Myocyte (in vitro differentiated cells): ENCODE measurements at regions not wholly inside any gene's neighbourhood (a gene's known extent, or its start where the extent isn't known, plus 50 kb on each side); places are given as distances from the start of the nearest gene placed in this dataset.
"Not testable (repeated sequence)": the region's sequence is repeated elsewhere in the genome, so short reads cannot be mapped to it uniquely, and the experiment has no call there.

Source experiments
- DNase-seq: peaks from one replicate; pipeline ENCODE4 v3.0.0-alpha.2; 2012; ENCODE audit warnings: low read depth

DNA sequence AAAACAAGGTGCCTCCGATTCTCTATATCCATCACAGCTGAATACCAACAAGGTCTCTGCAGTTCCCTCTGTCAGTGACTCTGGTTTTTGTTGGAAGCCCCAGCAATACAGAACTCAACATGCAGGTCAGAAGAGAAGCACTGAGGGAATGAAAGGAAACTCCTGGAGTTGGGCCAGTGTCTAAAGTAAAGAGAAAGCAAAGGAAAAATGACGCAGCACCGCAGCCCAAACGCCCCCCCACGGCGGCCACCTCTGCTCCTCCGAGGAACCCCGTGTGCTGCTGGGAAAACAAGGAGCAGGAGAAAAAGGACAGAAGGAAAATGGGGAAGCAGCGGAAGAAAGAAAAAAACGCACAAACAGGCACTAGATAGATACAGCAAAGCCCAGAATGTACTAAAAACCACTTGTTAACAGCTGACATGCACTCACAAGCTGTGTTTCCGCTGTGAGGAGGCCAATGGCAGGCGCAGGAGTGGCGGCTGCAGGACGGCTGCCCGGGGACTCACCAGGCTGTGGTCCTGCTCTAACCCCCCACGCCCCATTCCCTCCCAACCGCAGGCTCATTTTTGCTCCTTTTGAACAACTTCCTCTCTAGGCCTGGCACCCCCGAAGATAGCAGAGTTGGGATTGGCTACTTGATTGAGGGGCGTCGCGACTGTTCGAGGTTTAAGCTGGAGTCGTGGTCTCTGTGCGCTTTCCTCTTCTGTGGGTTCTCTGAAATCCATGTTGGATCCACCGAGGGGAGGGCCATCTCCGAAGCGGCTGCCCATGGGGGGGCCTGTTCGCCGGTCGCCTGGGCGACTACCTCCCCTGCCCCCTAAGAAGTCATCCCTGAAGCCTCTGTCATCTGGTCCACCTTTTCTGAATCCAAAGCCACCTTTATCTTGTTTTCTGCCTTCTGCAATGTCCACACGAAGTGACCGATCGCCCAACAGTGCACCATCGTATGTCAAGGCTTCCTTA, 204.8 kb downstream of the HIBADH start:
- DNase-seq: not testable (repeated sequence)

DNA sequence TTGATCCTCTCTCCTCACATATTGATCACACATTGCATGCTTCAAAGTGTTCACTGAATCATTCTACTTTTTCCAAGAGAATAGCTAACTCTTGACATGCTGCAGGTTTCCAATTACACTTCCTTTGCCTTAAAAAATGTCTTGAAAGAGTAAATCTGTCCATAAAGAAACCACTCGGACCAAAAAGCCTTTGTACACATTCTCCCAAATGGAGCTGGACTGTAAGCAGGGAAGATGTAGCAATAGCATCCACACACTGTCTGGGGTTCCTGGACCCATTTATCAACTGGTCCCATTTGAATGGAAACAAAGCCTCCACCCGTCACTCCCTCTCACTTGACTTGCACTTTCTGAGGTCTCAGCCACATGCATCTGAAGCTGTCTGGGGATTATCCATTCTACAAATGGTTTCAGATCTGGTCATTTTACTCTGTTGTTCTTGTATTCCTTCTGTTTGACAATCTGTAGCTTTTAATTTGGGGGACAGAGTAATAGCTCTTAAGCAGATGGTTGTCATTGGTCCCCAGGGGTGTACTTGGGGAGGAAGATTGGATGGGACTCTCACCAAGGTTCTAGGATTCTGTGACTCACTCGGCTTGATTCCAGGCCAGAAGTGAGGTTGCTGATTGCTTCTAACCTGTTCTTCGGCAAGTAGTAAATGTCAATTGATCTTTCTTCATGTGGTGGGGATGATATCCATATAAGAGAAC, 203.5 kb downstream of the HIBADH start:
- DNase-seq: no peak

DNA sequence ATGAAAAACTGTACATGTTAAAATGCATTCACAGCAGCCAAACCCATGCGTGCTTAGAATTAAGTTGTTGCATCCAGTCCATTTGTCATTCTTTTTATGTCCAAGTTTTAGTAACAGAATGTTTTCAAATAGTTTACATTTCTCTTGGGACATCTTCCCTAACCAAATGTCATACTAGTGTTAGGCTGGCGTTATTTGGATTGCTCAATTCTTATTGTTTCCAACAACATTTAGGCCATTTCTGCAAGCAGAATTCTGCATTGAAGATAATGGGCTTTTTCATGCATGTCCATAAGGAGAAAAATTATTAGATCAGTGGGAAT, 203.0 kb downstream of the HIBADH start:
- DNase-seq: peak; percentile 17

DNA sequence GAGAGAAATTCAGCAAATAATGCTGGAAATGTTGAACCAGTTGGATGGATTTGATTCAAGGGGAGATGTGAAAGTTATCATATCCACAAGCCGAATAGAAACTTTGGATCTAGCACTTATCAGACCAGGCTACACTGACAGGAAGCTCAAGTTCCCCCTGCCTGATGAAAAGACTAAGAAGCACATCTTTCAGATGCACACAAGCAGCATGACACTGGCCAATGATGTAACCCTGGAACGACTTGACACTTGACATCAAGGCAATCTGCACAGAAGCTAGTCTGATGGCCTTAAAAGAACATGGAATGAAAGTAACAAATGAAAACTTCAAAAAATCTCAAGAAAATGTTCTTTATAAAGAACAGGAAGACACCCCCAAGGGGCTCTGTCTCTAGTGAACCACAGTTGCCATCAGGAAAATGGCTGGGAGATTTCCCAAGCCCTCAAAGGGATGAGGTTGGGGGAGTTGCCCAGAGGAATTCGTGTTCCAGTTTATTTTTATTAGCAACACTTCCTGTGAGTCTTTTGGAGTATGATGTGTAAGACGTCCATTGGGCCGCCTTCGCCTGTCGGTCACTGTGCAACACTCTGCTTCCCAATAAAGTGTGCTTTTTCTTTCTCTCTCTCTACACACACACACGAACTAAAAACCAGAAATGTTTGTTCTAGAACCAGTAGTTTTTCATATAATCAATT, 200.0 kb downstream of the HIBADH start:
- DNase-seq: no peak

DNA sequence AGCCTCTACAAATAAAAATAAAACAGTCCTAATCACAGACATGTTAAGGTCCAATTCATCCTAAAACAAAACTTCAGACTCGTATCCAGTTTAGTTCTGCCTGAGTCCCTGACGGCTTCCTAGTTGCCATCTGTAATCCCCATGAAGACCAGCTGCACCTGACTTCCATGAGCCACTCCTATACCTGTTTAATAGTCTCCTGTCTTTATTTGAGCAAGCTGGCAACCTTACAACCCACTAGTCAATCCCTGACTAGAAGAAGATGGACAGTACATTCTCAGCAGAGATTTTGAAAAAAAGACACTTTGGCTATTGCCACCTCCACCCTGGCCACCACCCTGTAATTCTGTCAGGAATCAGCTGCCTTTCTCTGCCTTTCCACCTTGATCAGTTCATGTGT, 197.7 kb downstream of the HIBADH start:
- no peak for DNase-seq

DNA sequence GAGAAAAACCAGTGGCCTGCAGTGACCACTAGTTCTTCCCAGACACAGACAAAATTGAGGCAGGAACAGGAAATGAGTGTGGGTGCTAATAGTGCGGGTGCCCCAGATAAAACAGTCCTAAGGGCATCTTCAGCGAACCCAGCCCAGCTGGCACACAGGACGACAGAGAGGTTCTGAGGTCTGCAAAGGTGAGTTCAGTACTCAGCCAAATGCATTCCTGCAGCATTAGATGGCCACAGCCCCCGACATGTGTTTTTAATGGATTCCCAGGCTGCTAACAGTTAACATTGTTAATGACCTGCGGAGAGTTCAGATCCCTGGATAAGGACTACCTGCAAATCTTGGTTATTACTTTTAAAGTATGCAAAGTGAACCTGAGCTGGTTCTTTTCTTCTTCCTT, 196.0 kb downstream of the HIBADH start:
- DNase-seq: no peak

DNA sequence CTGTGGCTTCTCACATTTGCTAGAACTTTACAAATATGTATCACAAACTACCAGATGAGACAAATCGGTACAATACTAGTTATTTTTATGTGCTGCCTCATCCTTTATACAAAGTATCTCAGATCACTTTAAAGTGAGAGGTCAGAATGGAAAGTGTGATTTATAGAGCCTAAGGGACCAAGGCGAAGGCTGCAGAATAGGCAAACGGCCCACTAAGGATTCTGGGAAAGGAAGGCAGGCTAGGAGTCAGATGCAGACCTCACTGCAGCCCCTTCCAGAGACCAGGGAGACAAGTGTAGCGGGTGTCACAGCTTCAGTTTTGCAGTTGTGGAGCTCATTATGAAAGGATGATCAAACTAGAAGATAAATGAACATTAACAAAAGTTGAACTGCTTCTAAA, 190.6 kb downstream of the HIBADH start:
- no peak for DNase-seq
